ENCODE measurements at regions not wholly inside any gene's neighbourhood (a gene's known extent, or its start where the extent isn't known, plus 50 kb on each side); places are given as distances from the start of the nearest gene placed in this dataset.

- Histone ChIP-seq H3K27ac (ENCODE audit: low read depth in 1 of 2, low read length in 1 of 2) (no peak overlapping the region), H3K27me3 (ENCODE audit: control insufficient read depth in 2 of 2, insufficient read depth in 1 of 2, low read length in 1 of 2) (no peaks in the 10 kb centered on the region), H3K9me3 (ENCODE audit: control insufficient read depth in 2 of 2, insufficient read depth in 1 of 2, low read length in 1 of 2) (no peaks in the 10 kb centered on the region), H3K36me3 (ENCODE audit: control insufficient read depth in 2 of 2, insufficient read depth in 2 of 2, low read length in 1 of 2) (no peaks in the 10 kb centered on the region), H3K4me1 (ENCODE audit: control insufficient read depth in 2 of 2, insufficient read depth in 2 of 2, low read length in 2 of 2) (peaks cover 30 to 36% of the 10 kb centered on the region in 2 donors), H3K4me3 (ENCODE audit: low read length in 2 of 2) (no peak overlapping the region)
- DNase-seq (ENCODE audit: low read depth in 6 of 9, low spot score in 9 of 9) = no peak
- WGBS = 98% methylated on average over 4 of the region's 4 CpGs
These were observed 116.9 kb downstream of the CD47 start for GRCh38 chr3:107973961-107974360.

GRCh38 chr3:107973152-107973551 is 117.7 kb downstream of the CD47 start:
- WGBS = 94% methylated on average over 2 of the region's 2 CpGs
- Histone ChIP-seq H3K27me3 (ENCODE audit: control insufficient read depth in 2 of 2, insufficient read depth in 1 of 2, low read length in 1 of 2) (no peaks in the 10 kb centered on the region), H3K36me3 (ENCODE audit: control insufficient read depth in 2 of 2, insufficient read depth in 2 of 2, low read length in 1 of 2) (no peaks in the 10 kb centered on the region), H3K4me3 (ENCODE audit: low read length in 2 of 2) (no peak overlapping the region), H3K27ac (ENCODE audit: low read depth in 1 of 2, low read length in 1 of 2) (no peak overlapping the region), H3K4me1 (ENCODE audit: control insufficient read depth in 2 of 2, insufficient read depth in 2 of 2, low read length in 2 of 2) (peaks cover 21 to 28% of the 10 kb centered on the region in 2 donors), H3K9me3 (ENCODE audit: control insufficient read depth in 2 of 2, insufficient read depth in 1 of 2, low read length in 1 of 2) (no peaks in the 10 kb centered on the region)
- DNase-seq (ENCODE audit: low read depth in 6 of 9, low spot score in 9 of 9) = no peak

GRCh38 chr3:107970993-107971580 is 119.7 kb downstream of the CD47 start:
- Histone ChIP-seq H3K9me3 (ENCODE audit: control insufficient read depth in 2 of 2, insufficient read depth in 1 of 2, low read length in 1 of 2) (no peaks in the 10 kb centered on the region), H3K4me1 (ENCODE audit: control insufficient read depth in 2 of 2, insufficient read depth in 2 of 2, low read length in 2 of 2) (peaks cover 12 to 13% of the 10 kb centered on the region in 2 donors), H3K27me3 (ENCODE audit: control insufficient read depth in 2 of 2, insufficient read depth in 1 of 2, low read length in 1 of 2) (no peaks in the 10 kb centered on the region), H3K27ac (ENCODE audit: low read depth in 1 of 2, low read length in 1 of 2) (no peak overlapping the region), H3K36me3 (ENCODE audit: control insufficient read depth in 2 of 2, insufficient read depth in 2 of 2, low read length in 1 of 2) (no peaks in the 10 kb centered on the region), H3K4me3 (ENCODE audit: low read length in 2 of 2) (no peak overlapping the region)
- WGBS = 94% methylated on average over 1 of the region's 1 CpG
- no peak for DNase-seq (ENCODE audit: low read depth in 6 of 9, low spot score in 9 of 9)

- peaks cover 4 to 5% of the 10 kb centered on the region in 2 donors for H3K4me1 ChIP-seq (ENCODE audit: control insufficient read depth in 2 of 2, insufficient read depth in 2 of 2, low read length in 2 of 2)
- H3K9me3 ChIP-seq (ENCODE audit: control insufficient read depth in 2 of 2, insufficient read depth in 1 of 2, low read length in 1 of 2) = no peaks in the 10 kb centered on the region
- WGBS = 92% methylated on average over 9 of the region's 9 CpGs
- DNase-seq (ENCODE audit: low read depth in 6 of 9, low spot score in 9 of 9) = no peak
- H3K27ac ChIP-seq (ENCODE audit: low read depth in 1 of 2, low read length in 1 of 2) = no peak overlapping the region
- H3K27me3 ChIP-seq (ENCODE audit: control insufficient read depth in 2 of 2, insufficient read depth in 1 of 2, low read length in 1 of 2) = no peaks in the 10 kb centered on the region
- H3K36me3 ChIP-seq (ENCODE audit: control insufficient read depth in 2 of 2, insufficient read depth in 2 of 2, low read length in 1 of 2) = no peaks in the 10 kb centered on the region
- H3K4me3 ChIP-seq (ENCODE audit: low read length in 2 of 2) = no peak overlapping the region
These were observed 120.6 kb downstream of the CD47 start for GRCh38 chr3:107969994-107970819.

GRCh38 chr3:107969525-107969924 is 121.3 kb downstream of the CD47 start:
- Histone ChIP-seq H3K27ac (ENCODE audit: low read depth in 1 of 2, low read length in 1 of 2) (no peak overlapping the region), H3K36me3 (ENCODE audit: control insufficient read depth in 2 of 2, insufficient read depth in 2 of 2, low read length in 1 of 2) (no peaks in the 10 kb centered on the region), H3K9me3 (ENCODE audit: control insufficient read depth in 2 of 2, insufficient read depth in 1 of 2, low read length in 1 of 2) (no peaks in the 10 kb centered on the region), H3K4me1 (ENCODE audit: control insufficient read depth in 2 of 2, insufficient read depth in 2 of 2, low read length in 2 of 2) (no peaks in the 10 kb centered on the region), H3K4me3 (ENCODE audit: low read length in 2 of 2) (no peak overlapping the region), H3K27me3 (ENCODE audit: control insufficient read depth in 2 of 2, insufficient read depth in 1 of 2, low read length in 1 of 2) (no peaks in the 10 kb centered on the region)
- DNase-seq (ENCODE audit: low read depth in 6 of 9, low spot score in 9 of 9) = no peak
- WGBS = 98% methylated on average over 4 of the region's 4 CpGs

GRCh38 chr3:107966276-107966675 is 124.6 kb downstream of the CD47 start:
- Histone ChIP-seq H3K36me3 (ENCODE audit: control insufficient read depth in 2 of 2, insufficient read depth in 2 of 2, low read length in 1 of 2) (no peaks in the 10 kb centered on the region), H3K4me1 (ENCODE audit: control insufficient read depth in 2 of 2, insufficient read depth in 2 of 2, low read length in 2 of 2) (no peaks in the 10 kb centered on the region), H3K9me3 (ENCODE audit: control insufficient read depth in 2 of 2, insufficient read depth in 1 of 2, low read length in 1 of 2) (no peaks in the 10 kb centered on the region), H3K27me3 (ENCODE audit: control insufficient read depth in 2 of 2, insufficient read depth in 1 of 2, low read length in 1 of 2) (no peaks in the 10 kb centered on the region), H3K27ac (ENCODE audit: low read depth in 1 of 2, low read length in 1 of 2) (no peak overlapping the region), H3K4me3 (ENCODE audit: low read length in 2 of 2) (no peak overlapping the region)
- WGBS = 96% methylated on average over 5 of the region's 5 CpGs
- DNase-seq (ENCODE audit: low read depth in 6 of 9, low spot score in 9 of 9) = no peak

- Histone ChIP-seq H3K4me3 (ENCODE audit: low read length in 2 of 2) (no peak overlapping the region), H3K27ac (ENCODE audit: low read depth in 1 of 2, low read length in 1 of 2) (no peak overlapping the region), H3K27me3 (ENCODE audit: control insufficient read depth in 2 of 2, insufficient read depth in 1 of 2, low read length in 1 of 2) (no peaks in the 10 kb centered on the region), H3K9me3 (ENCODE audit: control insufficient read depth in 2 of 2, insufficient read depth in 1 of 2, low read length in 1 of 2) (no peaks in the 10 kb centered on the region), H3K36me3 (ENCODE audit: control insufficient read depth in 2 of 2, insufficient read depth in 2 of 2, low read length in 1 of 2) (no peaks in the 10 kb centered on the region), H3K4me1 (ENCODE audit: control insufficient read depth in 2 of 2, insufficient read depth in 2 of 2, low read length in 2 of 2) (no peaks in the 10 kb centered on the region)
- WGBS = 80% methylated on average over 5 of the region's 5 CpGs
- no peak for DNase-seq (ENCODE audit: low read depth in 6 of 9, low spot score in 9 of 9)
These were observed 125.6 kb downstream of the CD47 start for GRCh38 chr3:107965136-107965655.

GRCh38 chr3:107963581-107963980 is 127.2 kb downstream of the CD47 start:
- Histone ChIP-seq H3K4me3 (ENCODE audit: low read length in 2 of 2) (no peak overlapping the region), H3K9me3 (ENCODE audit: control insufficient read depth in 2 of 2, insufficient read depth in 1 of 2, low read length in 1 of 2) (no peaks in the 10 kb centered on the region), H3K4me1 (ENCODE audit: control insufficient read depth in 2 of 2, insufficient read depth in 2 of 2, low read length in 2 of 2) (no peaks in the 10 kb centered on the region), H3K27me3 (ENCODE audit: control insufficient read depth in 2 of 2, insufficient read depth in 1 of 2, low read length in 1 of 2) (no peaks in the 10 kb centered on the region), H3K27ac (ENCODE audit: low read depth in 1 of 2, low read length in 1 of 2) (no peak overlapping the region), H3K36me3 (ENCODE audit: control insufficient read depth in 2 of 2, insufficient read depth in 2 of 2, low read length in 1 of 2) (no peaks in the 10 kb centered on the region)
- 97% methylated on average over 1 of the region's 1 CpG for WGBS
- DNase-seq (ENCODE audit: low read depth in 6 of 9, low spot score in 9 of 9) = no peak

GRCh38 chr3:107962946-107963345 is 127.9 kb downstream of the CD47 start:
- no peaks in the 10 kb centered on the region for H3K27me3 ChIP-seq (ENCODE audit: control insufficient read depth in 2 of 2, insufficient read depth in 1 of 2, low read length in 1 of 2)

More at GRCh38 chr3:107962946-107963345, 127.9 kb downstream of the CD47 start:
- WGBS = 97% methylated on average over 3 of the region's 3 CpGs
- no peaks in the 10 kb centered on the region for H3K9me3 ChIP-seq (ENCODE audit: control insufficient read depth in 2 of 2, insufficient read depth in 1 of 2, low read length in 1 of 2)
- no peak overlapping the region for H3K4me3 ChIP-seq (ENCODE audit: low read length in 2 of 2)
- H3K27ac ChIP-seq (ENCODE audit: low read depth in 1 of 2, low read length in 1 of 2) = no peak overlapping the region
- DNase-seq (ENCODE audit: low read depth in 6 of 9, low spot score in 9 of 9) = no peak
- peaks cover 0 to under 1% of the 10 kb centered on the region in 2 donors for H3K4me1 ChIP-seq (ENCODE audit: control insufficient read depth in 2 of 2, insufficient read depth in 2 of 2, low read length in 2 of 2)
- H3K36me3 ChIP-seq (ENCODE audit: control insufficient read depth in 2 of 2, insufficient read depth in 2 of 2, low read length in 1 of 2) = no peaks in the 10 kb centered on the region

Data from thymus (tissue), 11 donors.